ENCODE measurements at regions not wholly inside any gene's neighbourhood (a gene's known extent, or its start where the extent isn't known, plus 50 kb on each side); places are given as distances from the start of the nearest gene placed in this dataset.

DNA sequence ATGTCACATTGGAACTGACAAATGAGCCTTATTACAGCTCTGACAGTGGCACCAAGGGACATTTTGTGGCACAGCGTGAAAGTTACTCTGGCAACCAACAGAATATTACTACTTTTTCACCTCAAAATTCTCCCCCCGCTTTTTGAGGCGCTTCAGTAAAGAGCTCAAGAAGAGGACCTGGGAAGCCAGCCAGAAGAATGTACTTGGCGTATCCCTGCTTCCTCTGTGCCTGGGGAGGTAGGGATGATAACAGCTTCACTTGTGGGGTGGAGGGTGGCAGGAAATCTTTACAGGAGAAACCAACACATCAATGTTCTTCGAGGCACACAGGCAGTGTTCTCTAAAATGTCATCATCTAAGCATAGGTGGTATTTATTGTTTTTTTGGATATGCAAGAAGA, 624.1 kb downstream of the NR2F1-AS1 start:
- Mint-ChIP-seq H3K4me3 (ENCODE audit: low read depth) (no peak overlapping the region), H3K27ac (no peak overlapping the region), H3K27me3 (no peaks in the 10 kb centered on the region), H3K36me3 (ENCODE audit: insufficient read depth) (peaks cover 2% of the 10 kb centered on the region), H3K4me1 (ENCODE audit: low read depth) (no peaks in the 10 kb centered on the region), H3K9me3 (ENCODE audit: low read depth) (peaks cover 11% of the 10 kb centered on the region)
- no peak for DNase-seq (ENCODE audit: low spot score, unreplicated experiment)
- TF ChIP-seq, protein P1, sequence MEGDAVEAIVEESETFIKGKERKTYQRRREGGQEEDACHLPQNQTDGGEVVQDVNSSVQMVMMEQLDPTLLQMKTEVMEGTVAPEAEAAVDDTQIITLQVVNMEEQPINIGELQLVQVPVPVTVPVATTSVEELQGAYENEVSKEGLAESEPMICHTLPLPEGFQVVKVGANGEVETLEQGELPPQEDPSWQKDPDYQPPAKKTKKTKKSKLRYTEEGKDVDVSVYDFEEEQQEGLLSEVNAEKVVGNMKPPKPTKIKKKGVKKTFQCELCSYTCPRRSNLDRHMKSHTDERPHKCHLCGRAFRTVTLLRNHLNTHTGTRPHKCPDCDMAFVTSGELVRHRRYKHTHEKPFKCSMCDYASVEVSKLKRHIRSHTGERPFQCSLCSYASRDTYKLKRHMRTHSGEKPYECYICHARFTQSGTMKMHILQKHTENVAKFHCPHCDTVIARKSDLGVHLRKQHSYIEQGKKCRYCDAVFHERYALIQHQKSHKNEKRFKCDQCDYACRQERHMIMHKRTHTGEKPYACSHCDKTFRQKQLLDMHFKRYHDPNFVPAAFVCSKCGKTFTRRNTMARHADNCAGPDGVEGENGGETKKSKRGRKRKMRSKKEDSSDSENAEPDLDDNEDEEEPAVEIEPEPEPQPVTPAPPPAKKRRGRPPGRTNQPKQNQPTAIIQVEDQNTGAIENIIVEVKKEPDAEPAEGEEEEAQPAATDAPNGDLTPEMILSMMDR (IDR thresholded peaks at IDR 0.05; ENCODE audit: unreplicated experiment), result no peak

- Mint-ChIP-seq H3K27me3 (no peaks in the 10 kb centered on the region), H3K4me1 (ENCODE audit: low read depth) (no peaks in the 10 kb centered on the region), H3K36me3 (ENCODE audit: insufficient read depth) (peaks cover 2% of the 10 kb centered on the region), H3K27ac (no peak overlapping the region), H3K4me3 (ENCODE audit: low read depth) (no peak overlapping the region), H3K9me3 (ENCODE audit: low read depth) (peaks cover 47% of the 10 kb centered on the region)
- TF ChIP-seq, protein P1 (IDR thresholded peaks at IDR 0.05; ENCODE audit: unreplicated experiment), result no peak
- DNase-seq (ENCODE audit: low spot score, unreplicated experiment), result no peak
These were observed 628.8 kb downstream of the NR2F1-AS1 start for GRCh38 chr5:92952243-92952642.

GRCh38 chr5:92951746-92952145, 629.3 kb downstream of the NR2F1-AS1 start:
- H3K4me1 Mint-ChIP-seq (ENCODE audit: low read depth), result no peaks in the 10 kb centered on the region
- peaks cover 2% of the 10 kb centered on the region for H3K36me3 Mint-ChIP-seq (ENCODE audit: insufficient read depth)
- H3K9me3 Mint-ChIP-seq (ENCODE audit: low read depth), result peaks cover 47% of the 10 kb centered on the region
- no peaks in the 10 kb centered on the region for H3K27me3 Mint-ChIP-seq
- DNase-seq (ENCODE audit: low spot score, unreplicated experiment), result no peak
- no peak overlapping the region for H3K4me3 Mint-ChIP-seq (ENCODE audit: low read depth)
- TF ChIP-seq, protein P1 (IDR thresholded peaks at IDR 0.05; ENCODE audit: unreplicated experiment), result no peak
- no peak overlapping the region for H3K27ac Mint-ChIP-seq

GRCh38 chr5:92946546-92946945, 634.5 kb downstream of the NR2F1-AS1 start:
- TF ChIP-seq, protein P1 (IDR thresholded peaks at IDR 0.05; ENCODE audit: unreplicated experiment), result no peak
- DNase-seq (ENCODE audit: low spot score, unreplicated experiment), result no peak
- Mint-ChIP-seq H3K4me1 (ENCODE audit: low read depth) (peaks cover 17% of the 10 kb centered on the region), H3K9me3 (ENCODE audit: low read depth) (peaks cover 32% of the 10 kb centered on the region), H3K36me3 (ENCODE audit: insufficient read depth) (no peaks in the 10 kb centered on the region), H3K4me3 (ENCODE audit: low read depth) (no peak overlapping the region), H3K27ac (no peak overlapping the region), H3K27me3 (no peaks in the 10 kb centered on the region)

DNA sequence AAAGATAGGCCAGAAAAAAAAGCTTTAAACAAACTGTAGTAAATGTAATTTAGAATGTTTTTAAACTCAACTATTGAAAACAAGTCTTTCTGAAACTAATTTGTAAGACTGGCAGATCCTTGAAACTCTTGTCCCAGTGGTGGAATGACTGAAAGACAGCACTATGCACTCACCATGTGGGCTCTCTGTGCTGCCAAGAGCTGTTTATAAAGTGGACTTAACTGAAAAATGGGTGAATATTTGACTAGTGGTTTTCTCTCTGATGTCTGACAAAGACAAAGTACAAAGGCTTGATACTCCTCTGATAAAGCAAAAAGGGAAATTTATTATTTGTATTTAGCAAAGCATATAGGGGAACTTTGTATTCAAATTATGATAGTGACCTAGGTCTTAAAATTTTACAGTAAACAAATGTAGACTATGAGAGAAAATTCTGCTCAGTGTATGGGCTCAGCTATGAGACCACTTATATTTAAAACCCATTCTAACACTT, 635.4 kb downstream of the NR2F1-AS1 start:
- Mint-ChIP-seq H3K9me3 (ENCODE audit: low read depth) (peaks cover 28% of the 10 kb centered on the region), H3K27ac (no peak overlapping the region)
- TF ChIP-seq, protein P1 (IDR thresholded peaks at IDR 0.05; ENCODE audit: unreplicated experiment), result no peak

More for the DNA sequence above, 635.4 kb downstream of the NR2F1-AS1 start:
- H3K4me1 Mint-ChIP-seq (ENCODE audit: low read depth), result peaks cover 17% of the 10 kb centered on the region
- H3K4me3 Mint-ChIP-seq (ENCODE audit: low read depth), result no peak overlapping the region
- H3K36me3 Mint-ChIP-seq (ENCODE audit: insufficient read depth), result no peaks in the 10 kb centered on the region
- no peak for DNase-seq (ENCODE audit: low spot score, unreplicated experiment)
- H3K27me3 Mint-ChIP-seq, result no peaks in the 10 kb centered on the region
